NT2/D1 (cell line): ENCODE measurements at regions not wholly inside any gene's neighbourhood (a gene's known extent, or its start where the extent isn't known, plus 50 kb on each side); places are given as distances from the start of the nearest gene placed in this dataset.

ENCODE experiments used
- YY1 ChIP-seq: IDR thresholded peaks from 2 replicates; pipeline ENCODE4 v1.6.1; 2011; ENCODE audit not compliant: insufficient read length, insufficient read depth
- ZNF274 ChIP-seq: IDR thresholded peaks from 2 replicates; pipeline ENCODE4 v1.6.1; 2011; ENCODE audit warnings: mild to moderate bottlenecking, low read depth, low read length

DNA sequence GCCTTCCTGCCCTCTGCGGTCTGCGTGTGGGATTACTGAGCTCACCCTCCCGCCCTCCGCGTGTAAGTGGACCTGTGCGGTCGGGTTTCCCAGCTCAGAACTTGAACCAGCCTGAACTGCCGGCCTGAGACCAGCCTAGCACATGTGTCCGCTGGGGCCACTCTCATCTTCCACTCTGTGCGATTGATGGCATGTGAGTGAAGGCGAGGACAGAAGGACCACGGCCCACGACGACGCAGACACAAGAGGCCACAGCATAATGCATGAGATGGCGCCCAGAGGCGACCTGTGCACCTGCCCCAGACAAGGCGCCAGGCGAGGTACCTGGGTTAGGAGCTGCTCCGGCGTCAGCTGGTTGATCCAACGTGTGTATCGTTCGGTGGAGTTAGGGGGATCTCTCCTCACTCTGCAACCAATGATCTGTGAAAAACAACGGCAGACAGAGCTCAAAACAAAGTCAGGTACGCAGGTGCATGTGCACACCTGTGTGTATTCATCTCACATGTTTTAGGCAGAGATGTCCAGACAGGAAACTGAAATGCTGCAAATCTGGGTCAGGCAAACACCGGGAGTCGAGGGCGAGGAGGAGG is 74.5 kb upstream of the METRNL start:
- TF ChIP-seq YY1 (no peak), ZNF274 (no peak)
